ENCODE measurements at regions not wholly inside any gene's neighbourhood (a gene's known extent, or its start where the extent isn't known, plus 50 kb on each side); places are given as distances from the start of the nearest gene placed in this dataset.
A peak's percentile ranks its signal among the peaks of the same experiment; 100 is the strongest.
"Not testable (repeated sequence)": the region's sequence is repeated elsewhere in the genome, so short reads cannot be mapped to it uniquely, and the experiment has no call there.

DNA sequence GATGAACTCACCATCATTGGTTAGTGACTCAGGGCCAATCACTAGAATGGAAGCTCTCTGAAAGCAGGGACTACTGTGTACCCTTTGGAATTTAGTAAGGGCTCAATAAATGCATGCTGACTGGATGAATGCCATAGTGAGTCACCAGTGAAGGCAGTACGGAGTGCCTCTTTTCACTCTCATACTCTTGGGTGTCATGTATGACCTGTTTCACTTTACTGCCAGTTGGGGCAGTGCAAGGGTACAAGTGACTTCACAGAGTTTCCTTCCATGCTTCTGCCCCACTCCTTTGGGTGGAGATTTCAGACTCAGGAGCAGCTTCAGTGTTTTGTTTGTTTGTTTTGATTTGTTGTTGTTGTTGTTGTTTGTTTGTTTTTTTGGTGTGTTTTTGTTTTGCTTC lies 57.7 kb downstream of the SOX3 start:
- no peak for DNase-seq

DNA sequence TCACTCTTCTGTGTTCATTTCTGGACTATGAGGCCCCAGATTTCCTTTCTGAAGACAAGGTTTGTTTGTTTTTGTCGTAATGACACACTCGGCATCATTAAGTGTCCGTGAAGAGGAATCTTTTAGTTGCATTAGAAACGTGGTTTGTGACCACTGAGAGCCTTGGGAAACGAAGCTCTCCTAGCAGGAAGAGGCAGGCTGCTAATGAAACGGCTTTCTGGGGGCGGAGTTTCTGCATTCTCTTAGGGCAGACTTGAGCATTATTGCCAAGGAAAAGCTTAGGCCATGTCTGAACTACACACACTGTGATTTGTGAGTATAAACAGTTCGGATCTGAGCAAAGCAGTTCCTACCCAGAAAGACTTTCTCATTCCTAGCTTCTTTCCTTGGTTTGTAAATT lies 64.0 kb downstream of the SOX3 start:
- no peak for DNase-seq

DNA sequence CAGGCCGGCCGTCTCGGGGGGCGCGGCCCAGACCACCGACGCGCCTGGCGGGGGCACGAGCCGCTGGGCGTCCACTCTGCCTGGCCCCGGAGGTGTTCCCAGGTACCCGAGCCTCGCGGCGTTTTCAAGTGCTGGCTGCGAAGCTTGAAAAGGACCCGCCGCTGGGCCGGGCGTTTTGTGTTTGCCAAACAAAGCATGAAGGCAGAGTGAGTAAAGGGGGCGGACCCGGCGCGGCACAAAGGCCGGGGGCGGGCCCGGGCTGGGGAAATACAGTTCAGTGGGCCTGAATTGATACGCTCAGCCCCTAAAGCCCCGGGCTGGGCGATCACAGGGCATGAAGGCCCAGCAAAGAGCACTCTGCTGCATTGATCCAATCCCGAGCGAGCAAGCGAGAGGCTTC lies 65.4 kb downstream of the SOX3 start:
- no peak for DNase-seq

DNA sequence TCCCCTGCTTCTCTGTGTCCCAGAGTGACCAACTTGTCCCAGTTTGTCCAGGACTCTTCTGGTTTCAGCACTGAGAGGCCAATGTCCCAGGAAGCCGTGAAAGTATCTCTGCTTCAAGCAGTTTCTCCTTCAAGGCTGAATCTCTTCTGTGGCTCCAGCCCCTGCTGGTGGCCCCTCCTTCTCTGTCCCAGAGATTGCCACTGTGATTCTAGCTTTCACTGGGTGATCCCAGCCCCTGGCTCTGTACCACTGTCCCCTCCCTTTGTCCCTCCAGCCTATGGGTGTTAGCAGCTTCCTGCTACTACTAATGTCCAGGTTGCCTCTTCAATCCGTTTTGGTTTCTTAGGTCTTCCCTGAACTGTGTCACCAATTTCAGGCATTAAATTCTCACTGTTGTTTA lies 70.5 kb downstream of the SOX3 start:
- DNase-seq, result no peak

DNA sequence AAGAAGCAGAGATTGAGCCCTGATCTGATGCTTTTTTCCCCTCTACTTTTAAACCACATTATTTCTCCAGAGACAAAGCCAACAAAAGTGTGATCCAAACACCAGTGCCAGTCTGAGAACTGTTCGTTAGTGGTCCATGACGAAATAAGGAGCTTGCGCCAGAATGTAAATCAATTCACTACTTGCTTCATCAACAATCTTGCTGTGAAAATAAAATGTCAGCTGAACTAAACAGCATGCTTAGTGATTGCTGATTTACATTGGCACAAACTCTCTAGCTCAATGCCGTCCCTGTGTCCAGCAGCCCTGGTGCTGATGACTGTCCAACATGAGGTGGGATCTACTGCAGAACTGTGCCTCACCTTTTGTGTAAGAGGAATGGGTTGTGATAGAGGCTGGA lies 71.3 kb downstream of the SOX3 start:
- no peak for DNase-seq

DNA sequence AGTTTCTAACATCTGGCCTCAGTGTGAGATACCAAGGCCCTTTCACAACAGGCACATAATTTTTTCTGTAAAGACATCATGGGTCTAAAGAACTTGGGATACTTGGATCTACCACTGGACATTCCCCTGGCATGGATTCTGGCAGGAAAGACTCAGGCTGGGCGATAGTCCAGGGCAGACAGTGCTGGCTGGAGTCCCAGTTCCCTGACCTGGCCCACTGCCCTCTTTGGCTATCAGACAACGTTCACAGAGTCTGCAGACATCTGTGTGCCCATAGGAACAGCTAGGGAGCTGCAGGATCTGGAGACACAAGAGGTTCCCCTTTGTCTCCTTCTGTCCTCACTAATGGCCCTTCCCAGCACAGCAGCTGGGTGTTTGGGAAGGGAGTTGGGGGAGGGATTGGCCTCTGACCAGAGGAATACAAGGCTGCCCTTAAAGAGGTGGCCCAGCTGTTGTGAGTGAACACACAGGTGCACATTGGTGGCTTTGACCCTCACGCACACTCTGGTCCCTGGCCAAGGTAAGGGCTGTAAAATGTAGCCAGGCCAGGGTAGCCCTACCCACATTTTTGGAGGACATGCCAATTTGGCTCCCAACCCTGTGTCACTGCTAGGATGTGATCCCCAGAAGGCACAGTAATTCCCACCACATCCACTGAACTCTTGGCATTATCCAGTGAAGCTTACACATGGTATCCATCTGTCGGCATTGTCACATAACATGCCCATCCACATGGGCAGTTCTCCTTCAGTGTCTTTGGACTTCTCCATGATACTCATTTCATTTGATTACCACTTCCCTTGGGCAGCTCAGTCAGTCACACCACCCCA lies 72.3 kb downstream of the SOX3 start:
- DNase-seq, result peak; percentile 2

DNA sequence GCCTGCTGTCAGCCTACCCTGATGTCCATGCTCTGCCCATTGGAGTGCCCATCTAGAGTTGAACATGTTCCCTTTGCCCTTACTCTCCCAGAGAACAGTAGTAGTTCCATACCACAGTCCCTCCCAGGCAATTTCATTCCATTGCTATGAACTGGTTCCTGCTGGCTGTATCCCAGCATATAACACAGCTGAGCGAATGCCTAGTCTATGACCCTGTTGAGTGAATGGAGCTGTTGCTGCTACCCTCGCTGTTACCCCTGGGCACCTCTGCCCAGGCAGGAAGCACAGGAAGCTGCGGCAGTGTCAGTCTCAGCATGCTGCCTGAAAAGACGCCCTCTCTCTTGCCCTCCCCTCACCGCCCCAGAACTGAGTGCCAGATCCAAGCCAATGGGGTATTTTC lies 73.3 kb downstream of the SOX3 start:
- no peak for DNase-seq

DNA sequence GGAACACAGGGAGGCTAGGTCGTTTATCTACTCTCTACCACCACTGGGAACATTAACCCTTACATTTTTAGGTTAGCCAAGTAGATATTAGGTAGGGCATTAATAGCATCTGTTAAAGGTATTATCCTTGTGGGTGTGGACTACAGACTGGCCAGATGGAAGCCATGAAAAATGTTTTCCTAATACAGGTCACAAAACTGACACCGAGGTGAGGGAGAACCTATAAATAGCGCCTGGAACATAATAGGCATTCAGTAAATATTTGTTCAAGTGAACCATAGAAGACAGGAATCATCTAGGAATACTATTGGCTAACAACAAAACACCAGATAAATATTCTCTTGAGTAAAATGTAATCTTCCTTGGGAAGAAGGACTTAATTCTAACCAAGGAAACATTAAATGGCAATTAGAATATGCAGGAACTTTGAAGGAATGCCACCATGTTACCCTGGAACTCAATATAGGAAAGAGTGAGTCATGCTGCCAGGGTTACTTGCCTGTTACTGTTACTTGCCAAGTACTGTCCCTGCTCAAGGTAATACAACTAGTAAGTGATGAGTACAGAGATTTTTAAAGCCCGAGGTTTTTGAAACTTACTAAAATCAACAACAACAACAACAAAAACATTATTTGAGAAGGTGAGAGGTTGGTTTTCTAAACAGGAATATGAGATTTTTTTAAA lies 79.0 kb downstream of the SOX3 start:
- DNase-seq, result no peak

DNA sequence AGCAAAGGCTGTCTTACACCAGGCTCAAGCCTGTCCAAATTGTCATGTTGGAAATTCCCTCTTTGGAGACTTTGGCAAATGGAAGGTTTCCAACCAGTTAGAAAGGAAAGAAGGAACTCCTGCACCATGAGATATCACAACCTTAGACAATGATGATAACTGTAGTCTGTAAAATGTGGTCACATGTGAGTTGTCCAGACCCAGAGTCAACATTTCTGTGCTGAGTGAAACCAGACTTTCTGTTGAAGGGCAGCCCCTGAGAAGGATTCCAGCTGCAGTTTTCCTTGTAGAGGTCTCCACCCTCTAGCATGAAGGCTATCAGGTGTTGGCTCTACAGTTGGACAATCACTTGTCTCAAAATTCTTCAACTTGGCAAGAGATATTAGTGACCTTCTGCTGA lies 82.4 kb downstream of the SOX3 start:
- no peak for DNase-seq

DNA sequence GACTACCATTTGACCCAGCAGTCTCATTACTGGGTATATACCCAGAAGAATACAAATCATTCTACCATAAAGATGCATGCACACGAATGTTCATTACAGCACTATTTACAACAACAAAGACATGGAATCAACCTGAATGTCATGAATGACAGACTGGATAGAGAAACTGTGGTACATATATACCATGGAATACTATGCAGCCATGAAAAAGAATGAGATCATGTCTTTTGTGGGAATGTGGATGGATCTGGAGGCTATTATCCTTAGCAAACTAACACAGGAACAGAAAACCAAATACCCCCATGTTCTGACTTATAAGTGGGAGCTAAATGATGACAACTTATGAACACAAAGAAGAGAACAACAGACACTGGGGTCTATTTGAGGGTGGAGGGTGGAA lies 102.7 kb downstream of the SOX3 start:
- not testable (repeated sequence) for DNase-seq

DNA sequence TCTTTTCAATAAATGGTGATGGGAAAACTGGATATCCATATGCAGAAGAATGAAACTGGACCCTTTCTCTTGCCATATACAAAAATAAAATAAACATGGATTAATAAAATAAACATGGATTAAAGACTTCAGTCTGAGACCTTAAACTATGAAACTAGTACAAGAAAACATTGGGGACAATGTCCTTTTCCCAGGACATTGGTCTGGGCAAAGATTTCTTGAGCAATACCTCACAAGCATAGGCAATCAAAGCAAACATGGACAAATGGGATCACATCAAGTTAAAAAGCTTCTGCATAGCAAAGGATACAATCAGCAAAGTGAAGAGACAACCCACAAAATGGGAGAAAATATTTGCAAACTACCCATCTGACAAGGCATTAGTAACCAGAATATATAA lies 108.5 kb downstream of the SOX3 start:
- not testable (repeated sequence) for DNase-seq

DNA sequence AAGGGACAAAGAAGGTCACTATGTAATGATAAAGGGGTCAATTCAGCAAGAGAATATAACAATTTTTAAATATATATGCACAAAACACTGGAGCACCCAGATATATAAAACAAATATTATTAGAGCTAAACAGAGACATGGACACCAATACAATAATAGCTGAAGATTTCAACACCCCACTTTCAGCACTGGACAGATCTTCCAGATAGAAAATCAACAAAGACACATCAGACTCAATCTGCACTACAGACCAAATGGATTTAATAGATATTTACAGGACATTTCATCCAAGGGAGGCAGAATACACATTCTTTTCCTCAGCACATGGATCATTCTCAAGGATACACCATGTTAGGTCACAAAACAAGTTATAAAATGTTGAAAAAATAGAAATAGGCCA lies 111.4 kb downstream of the SOX3 start:
- DNase-seq, result no peak

DNA sequence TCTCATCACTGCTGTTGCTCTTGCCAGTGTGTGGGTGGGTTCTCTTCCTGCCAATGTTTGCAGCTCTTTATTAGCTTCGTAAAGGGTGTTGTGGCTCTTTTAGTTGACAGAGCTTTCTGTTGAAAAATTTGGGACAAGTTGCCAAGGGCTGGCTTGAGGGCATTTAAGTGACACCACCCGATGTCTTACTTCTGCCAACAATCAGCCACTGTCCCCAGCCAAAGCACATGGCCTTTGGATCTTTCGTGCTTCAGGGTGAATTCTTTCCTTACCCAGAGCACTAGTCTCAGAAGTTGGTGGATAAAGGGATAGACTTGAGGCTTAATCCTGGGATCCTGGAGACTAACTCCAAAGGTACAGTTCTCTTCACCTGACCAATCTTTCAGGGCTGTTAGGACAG lies 113.6 kb downstream of the SOX3 start:
- DNase-seq, result no peak

DNA sequence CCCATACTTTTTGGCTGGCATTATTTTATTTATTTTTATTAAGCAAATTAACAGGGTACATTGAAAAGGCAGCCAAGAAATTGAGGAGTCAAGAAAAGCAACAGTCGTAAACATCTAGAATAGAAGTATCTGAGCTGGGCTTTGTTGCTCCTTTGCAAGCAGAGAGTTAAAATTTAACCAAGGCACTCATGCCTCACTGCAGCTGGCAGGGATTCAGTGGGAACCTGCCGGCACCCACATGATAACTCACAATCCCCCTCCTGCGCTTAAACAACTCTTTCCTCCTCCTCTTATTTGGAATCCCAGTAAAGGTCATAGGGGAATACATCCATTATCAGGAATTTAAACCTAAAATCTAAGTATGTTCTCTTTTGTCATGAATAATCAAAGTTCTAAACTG lies 115.5 kb downstream of the SOX3 start:
- no peak for DNase-seq

DNA sequence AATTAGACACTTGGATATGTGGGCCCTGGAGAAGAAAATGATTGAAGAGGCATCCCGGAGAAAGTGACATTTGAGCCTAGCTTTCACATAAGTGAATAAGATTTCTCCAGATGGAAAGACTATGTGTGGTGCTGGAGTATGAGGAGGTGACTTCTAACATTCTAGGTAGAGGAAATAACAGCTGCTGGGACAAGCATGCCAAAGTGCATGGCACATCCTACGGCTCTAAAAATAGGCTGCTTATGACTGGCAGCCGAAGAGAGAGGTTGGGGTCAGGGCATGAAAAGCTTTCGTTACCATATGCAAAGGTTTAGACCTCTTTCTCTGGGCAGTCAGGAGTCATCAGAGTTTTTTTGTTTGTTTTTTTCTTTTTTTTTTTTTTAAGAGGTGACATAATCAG lies 142.0 kb downstream of the SOX3 start:
- DNase-seq, result no peak

DNA sequence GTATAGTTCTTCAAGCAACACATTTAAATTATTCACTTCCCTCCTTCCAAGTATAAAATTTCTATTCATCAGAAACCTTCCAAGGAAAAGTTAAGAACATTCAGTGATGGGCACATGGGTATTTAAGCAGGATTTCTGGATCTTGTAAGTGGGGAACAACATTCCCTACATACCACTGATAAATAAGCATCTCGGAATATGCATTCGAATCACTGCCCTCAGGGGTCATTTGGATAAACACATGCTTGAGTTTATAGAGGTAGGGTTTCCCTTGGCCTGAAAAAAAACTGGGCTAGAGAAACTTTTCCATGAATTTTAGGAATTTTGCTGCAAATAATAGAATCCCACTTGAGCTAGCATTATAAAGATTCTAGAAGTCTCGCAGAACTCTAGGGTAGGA lies 143.9 kb downstream of the SOX3 start:
- no peak for DNase-seq

DNA sequence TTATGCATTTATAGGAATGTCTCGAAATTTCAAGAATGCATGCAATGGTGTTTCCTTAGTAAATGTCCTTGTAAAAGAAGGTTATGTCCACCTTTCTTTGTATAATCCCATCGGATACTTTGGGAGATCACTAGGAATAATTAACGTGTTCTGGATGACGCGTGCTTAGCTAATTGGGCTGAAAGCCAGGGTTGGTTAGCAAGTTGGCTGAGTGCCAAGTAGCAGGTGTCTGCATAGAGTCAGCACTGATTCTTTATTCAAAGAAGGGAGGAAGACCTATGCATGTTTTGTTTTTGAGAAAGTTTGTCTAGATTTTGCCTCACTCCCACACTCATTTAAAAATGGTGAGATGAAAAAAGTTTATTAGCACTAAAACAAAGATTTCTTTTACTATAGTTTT lies 144.6 kb downstream of the SOX3 start:
- DNase-seq, result no peak

DNA sequence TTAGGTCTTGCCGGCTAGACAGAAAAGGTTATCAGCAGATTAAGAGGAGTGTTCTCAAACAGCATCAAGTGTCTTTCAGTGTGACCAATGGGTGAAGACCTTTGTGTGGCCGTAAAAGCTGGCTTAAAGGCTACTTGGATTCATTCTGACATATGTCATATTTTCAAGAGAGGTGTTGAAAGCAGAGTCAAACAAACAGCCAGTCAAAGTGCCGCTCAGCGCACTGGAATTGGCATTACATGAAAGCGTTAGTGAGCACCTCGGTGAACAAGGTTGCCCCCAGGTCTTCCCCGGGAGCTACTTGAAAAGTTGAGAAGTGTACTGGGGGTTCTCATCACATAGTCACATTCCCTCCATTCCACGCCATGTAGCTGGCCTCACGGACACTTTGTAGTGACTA lies 148.9 kb downstream of the SOX3 start:
- no peak for DNase-seq

DNA sequence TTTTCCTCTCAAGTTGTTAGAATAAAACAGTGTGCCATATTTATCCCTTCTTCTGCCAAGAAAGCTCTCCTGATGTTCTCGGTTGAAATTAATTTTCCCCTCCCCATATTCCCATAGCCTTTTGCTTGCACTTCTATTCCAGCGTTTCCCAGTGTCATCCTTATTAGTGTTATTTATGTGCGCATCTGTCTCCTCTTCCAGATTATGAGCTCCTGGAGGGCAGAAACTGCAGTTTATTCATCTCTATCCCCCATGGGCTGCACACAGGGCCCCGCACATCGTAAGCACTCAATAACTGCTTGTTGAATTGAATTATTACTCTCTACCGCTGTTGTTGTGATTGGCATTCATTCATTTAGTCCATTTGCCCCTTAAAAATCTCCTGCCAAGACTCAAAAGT lies 149.4 kb downstream of the SOX3 start:
- no peak for DNase-seq

DNA sequence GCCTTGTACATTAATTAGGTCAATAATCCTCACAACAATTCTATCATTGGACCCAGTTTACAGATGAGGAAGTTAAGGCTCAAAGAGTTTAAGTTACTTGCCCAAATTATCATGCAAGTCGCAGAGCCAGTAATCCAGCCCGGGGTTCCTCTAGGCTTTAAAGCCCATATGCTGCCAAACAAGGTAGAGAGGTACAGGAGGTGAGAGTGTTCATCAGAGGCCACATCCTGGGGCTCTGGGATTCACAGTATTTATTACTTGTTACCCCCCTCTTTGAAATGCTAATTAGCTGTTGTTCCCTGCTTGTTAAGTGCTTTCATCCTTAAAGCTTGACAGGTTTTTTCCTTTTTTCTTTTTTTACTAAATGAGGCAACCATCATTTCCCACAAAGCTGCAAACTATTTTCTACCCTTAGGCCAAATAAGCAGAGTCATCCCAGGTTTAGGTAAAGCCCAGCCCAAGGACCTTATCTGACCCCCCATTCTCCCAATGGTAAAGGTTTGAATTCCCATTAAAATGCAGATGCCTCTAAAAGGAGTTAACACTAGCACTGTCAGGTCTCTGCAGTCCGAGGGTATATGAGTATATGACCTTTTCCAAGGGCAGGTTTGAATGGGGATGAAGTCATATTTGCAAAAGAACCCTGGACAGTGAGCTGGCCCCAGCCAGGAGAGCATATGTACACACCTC lies 150.3 kb downstream of the SOX3 start:
- no peak for DNase-seq

DNA sequence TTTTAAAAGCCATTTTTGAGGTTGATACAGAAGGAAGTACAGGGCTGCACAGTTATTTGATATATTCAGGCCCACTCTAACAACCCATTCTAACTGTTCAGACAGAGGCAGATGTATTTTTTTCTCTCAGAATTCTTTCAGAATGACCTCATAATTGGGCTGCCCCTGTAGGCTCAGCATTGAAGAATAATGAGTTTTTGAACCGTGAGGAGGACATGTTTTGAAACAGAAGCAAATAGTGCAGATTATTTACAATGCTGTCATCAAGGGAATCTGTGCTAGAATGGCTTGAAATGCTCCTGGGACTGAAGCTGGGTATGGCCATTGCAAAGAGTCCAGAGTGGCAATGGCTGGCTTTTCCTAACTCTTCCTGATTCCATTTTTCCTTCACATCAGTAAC lies 158.1 kb downstream of the SOX3 start:
- DNase-seq, result no peak

DNA sequence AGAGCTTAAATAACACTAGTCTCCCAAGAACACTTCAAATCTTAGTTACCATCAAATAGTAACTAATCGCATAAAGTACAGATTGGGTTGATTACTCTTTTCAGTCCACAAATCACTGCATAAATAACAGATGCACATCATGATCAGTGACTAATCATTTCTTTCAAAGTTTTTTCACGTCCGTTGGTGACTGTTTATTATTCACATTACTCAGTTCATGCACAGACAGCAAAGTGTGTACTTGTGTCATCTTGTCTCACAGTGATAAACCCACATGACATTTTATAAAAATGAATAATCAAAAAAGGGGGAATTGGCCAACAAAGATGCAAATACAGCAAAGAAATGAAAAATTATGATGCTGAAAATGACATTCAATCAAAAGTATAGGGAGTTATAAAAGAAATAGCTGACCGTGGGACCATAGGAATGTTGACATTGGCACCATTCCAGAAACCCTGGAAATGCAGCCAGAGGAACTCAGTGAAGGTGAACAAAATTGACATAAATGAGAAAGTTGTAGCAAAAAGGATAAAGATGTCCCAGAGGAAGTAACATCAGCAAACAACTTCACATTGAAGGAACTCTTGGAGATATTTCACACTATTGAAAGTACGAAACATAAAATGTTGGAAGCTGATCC lies 161.5 kb downstream of the SOX3 start:
- no peak for DNase-seq

DNA sequence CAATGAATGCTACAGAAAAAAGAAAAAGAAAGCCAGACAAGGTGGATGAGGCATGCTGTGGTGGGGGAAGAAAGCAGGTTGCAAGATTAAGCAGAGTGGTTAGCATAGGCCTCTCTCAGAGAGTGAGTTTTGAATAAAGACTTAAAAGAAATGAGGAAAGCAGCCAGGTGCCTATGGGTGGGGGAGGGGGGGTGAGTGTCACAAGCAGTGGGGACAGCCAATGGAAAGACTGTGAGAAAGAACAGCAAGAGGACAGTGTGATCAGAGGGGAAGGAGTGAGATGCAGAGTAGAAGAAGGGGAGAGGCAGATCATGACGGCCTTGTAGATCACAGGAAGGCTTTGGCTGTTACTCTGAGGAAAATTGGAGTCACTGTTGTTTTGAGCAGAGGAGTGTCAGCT lies 162.5 kb downstream of the SOX3 start:
- no peak for DNase-seq

All from occipital lobe (tissue), 1 donor.